ENCODE measurements at regions not wholly inside any gene's neighbourhood (a gene's known extent, or its start where the extent isn't known, plus 50 kb on each side); places are given as distances from the start of the nearest gene placed in this dataset.

- TF ChIP-seq CTCF (IDR thresholded peaks at IDR 0.05; ENCODE audit: low read depth, low read length) (no peak), POLR2A (IDR thresholded peaks at IDR 0.05; ENCODE audit: extremely low read depth, insufficient read length) (no peak), MAX (IDR thresholded peaks at IDR 0.05; ENCODE audit: low read depth, low read length) (no peak), MYC (IDR thresholded peaks at IDR 0.05; ENCODE audit: low read depth, low read length) (no peak)
Observed at GRCh38 chr22:27491888-27492287, 309.7 kb downstream of the MN1 start.

All from NB4 (cell line).